GM19043 (cell line): ENCODE measurements at regions not wholly inside any gene's neighbourhood (a gene's known extent, or its start where the extent isn't known, plus 50 kb on each side); places are given as distances from the start of the nearest gene placed in this dataset.

Experiments
- ATAC-seq: cut with Tn5 transposase; IDR thresholded peaks from one replicate; pipeline ENCODE4 v1.9.1; 2021; ENCODE audit warnings: low read depth; ENCODE audit not compliant: unreplicated experiment

- no peak for ATAC-seq
Observed at GRCh38 chr7:131094685-131095084, 233.0 kb upstream of the MKLN1 start.

GRCh38 chr7:131095346-131095745 is 232.3 kb upstream of the MKLN1 start:
- ATAC-seq, result no peak

- ATAC-seq, result no peak
Observed at GRCh38 chr7:131096267-131096927, 231.3 kb upstream of the MKLN1 start.

- ATAC-seq, result no peak
Observed at GRCh38 chr7:131097662-131098376, 229.9 kb upstream of the MKLN1 start.

- no peak for ATAC-seq
Observed at GRCh38 chr7:131098527-131098926, 229.1 kb upstream of the MKLN1 start.

- ATAC-seq, result no peak
Observed at GRCh38 chr7:131100357-131101054, 227.2 kb upstream of the MKLN1 start.

GRCh38 chr7:131103997-131104396 is 223.7 kb upstream of the MKLN1 start:
- no peak for ATAC-seq

- no peak for ATAC-seq
Observed at GRCh38 chr7:131104596-131105293, 222.9 kb upstream of the MKLN1 start.

- ATAC-seq, result no peak
Observed at GRCh38 chr7:131105294-131105798, 222.3 kb upstream of the MKLN1 start.

- ATAC-seq, result peak; percentile 25
Observed at GRCh38 chr7:131105799-131106680, 221.6 kb upstream of the MKLN1 start.

- ATAC-seq, result no peak
Observed at GRCh38 chr7:131106681-131107336, 220.9 kb upstream of the MKLN1 start.

GRCh38 chr7:131107337-131108211 is 220.1 kb upstream of the MKLN1 start:
- peak; percentile 41 for ATAC-seq

GRCh38 chr7:131108212-131108940 is 219.3 kb upstream of the MKLN1 start:
- no peak for ATAC-seq

- ATAC-seq, result no peak
Observed at GRCh38 chr7:131109011-131109758, 218.5 kb upstream of the MKLN1 start.

- peak; percentile 23 for ATAC-seq
Observed at GRCh38 chr7:131109759-131110296, 217.8 kb upstream of the MKLN1 start.

GRCh38 chr7:131110297-131111080 is 217.2 kb upstream of the MKLN1 start:
- ATAC-seq, result no peak
